ENCODE measurements at regions not wholly inside any gene's neighbourhood (a gene's known extent, or its start where the extent isn't known, plus 50 kb on each side); places are given as distances from the start of the nearest gene placed in this dataset.

DNA sequence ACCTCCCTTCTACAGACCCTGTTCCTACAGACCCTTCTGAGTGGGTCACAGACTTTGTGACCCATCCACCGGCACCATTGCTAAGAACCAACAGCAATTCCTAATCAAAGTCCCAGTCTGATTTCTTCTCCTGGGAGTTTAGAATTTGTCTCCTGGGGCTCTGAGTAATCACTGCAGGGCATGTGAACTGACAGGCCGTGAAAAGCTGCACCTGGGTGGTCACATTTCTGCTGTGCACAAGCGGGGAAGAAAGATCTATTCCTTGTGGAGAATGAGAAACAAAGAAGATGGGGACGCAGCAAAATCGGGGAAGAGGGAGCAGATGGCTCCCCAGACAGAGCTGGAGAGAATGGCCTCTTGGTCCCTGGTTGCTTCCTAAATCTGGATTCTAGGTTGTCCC is 151.0 kb downstream of the ARL4C start:
- no peak overlapping the region for H3K4me3 Mint-ChIP-seq
- H3K9me3 Mint-ChIP-seq, result peaks cover 5% of the 10 kb centered on the region
- H3K27ac Mint-ChIP-seq, result peak overlapping the region; percentile 34

DNA sequence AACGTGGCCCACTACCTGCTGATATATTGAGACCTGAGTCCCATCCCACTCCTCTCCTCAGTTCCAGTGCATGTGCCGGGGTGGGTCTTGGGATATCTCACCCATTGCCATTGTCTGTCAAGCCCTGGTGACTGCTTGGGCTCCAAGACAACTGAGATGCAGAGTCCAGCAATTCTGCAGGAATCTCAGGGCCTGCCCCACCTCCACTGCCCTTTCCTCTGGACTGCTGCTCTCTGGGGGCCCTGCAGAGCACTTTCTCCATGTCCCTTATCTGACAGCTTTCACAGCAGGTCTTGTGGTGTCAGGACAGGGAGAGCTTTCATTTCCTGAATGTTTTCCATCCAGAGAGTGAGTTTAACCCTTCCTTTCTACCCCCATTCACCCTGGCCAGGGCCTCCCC is 152.9 kb downstream of the ARL4C start:
- TF ChIP-seq, protein P1, sequence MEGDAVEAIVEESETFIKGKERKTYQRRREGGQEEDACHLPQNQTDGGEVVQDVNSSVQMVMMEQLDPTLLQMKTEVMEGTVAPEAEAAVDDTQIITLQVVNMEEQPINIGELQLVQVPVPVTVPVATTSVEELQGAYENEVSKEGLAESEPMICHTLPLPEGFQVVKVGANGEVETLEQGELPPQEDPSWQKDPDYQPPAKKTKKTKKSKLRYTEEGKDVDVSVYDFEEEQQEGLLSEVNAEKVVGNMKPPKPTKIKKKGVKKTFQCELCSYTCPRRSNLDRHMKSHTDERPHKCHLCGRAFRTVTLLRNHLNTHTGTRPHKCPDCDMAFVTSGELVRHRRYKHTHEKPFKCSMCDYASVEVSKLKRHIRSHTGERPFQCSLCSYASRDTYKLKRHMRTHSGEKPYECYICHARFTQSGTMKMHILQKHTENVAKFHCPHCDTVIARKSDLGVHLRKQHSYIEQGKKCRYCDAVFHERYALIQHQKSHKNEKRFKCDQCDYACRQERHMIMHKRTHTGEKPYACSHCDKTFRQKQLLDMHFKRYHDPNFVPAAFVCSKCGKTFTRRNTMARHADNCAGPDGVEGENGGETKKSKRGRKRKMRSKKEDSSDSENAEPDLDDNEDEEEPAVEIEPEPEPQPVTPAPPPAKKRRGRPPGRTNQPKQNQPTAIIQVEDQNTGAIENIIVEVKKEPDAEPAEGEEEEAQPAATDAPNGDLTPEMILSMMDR (IDR thresholded peaks at IDR 0.05), result no peak
- H3K9me3 Mint-ChIP-seq, result peaks cover 21% of the 10 kb centered on the region

More for the DNA sequence above, 151.0 kb downstream of the ARL4C start:
- Mint-ChIP-seq H3K4me1 (peaks cover 34% of the 10 kb centered on the region), H3K27me3 (ENCODE audit: low read depth, poor library complexity) (peaks cover 8% of the 10 kb centered on the region), H3K36me3 (ENCODE audit: low read depth) (no peaks in the 10 kb centered on the region)
- DNase-seq, result peak; percentile 24
- TF ChIP-seq, protein P1 (IDR thresholded peaks at IDR 0.05), result no peak

DNA sequence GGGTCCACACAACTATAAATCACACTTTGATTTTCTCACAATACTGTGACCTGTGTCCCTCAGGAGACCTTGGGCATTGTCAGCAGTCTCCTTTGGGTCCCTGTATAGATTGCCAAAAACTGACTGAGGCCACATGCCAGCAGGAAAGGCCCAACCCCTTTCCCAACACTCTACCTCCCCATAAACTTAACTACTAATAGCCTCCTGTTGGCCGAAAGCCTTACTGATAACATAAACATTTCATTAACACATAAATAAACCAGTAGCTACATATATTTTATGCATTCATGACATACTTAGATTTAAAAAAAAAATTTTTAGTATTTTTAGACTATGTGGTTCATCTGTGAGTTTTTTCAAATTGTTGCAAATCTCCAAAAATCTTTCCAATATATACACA is 153.5 kb downstream of the ARL4C start:
- DNase-seq, result no peak
- Mint-ChIP-seq H3K4me1 (peaks cover 34% of the 10 kb centered on the region), H3K4me3 (no peak overlapping the region), H3K27ac (no peak overlapping the region), H3K27me3 (ENCODE audit: low read depth, poor library complexity) (peaks cover 8% of the 10 kb centered on the region), H3K36me3 (ENCODE audit: low read depth) (peaks cover 5% of the 10 kb centered on the region), H3K9me3 (peaks cover 26% of the 10 kb centered on the region)
- TF ChIP-seq, protein P1 (IDR thresholded peaks at IDR 0.05), result no peak

More for the DNA sequence above, 152.9 kb downstream of the ARL4C start:
- H3K4me3 Mint-ChIP-seq, result no peak overlapping the region
- no peak for DNase-seq
- peaks cover 2% of the 10 kb centered on the region for H3K36me3 Mint-ChIP-seq (ENCODE audit: low read depth)
- peaks cover 8% of the 10 kb centered on the region for H3K27me3 Mint-ChIP-seq (ENCODE audit: low read depth, poor library complexity)
- peaks cover 34% of the 10 kb centered on the region for H3K4me1 Mint-ChIP-seq
- H3K27ac Mint-ChIP-seq, result no peak overlapping the region

DNA sequence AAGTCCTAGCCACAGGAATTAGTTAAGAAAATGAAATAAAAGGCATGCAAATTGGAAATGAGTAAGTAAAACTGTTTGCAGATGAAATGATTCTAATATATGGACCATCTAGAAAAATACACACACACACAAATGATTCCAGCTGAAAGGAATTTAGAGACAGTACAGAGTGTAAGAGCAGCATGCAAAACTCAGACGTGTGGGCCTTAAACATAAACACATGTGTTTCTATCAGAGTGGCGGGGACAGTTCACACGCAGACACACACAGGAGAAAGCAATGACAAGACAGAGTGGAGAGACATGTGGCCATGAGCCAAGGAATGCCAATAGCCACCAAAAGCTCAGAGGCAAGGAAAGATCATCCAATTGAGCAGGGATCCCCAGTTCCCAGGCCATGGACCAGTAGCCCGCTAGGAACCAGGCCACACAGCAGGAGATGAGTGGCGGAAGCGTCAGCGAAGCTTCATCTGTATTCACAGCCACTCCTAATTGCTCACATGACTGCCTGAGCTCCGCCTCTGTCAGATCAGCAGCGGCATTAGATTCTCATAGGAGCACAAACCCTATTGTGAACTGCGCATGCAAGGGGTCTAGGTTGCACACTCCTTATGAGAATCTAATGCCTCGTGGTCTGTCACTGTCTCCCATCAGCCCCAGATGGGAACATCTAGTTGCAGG is 155.4 kb downstream of the ARL4C start:
- Mint-ChIP-seq H3K4me1 (peaks cover 34% of the 10 kb centered on the region), H3K36me3 (ENCODE audit: low read depth) (peaks cover 5% of the 10 kb centered on the region), H3K27ac (no peak overlapping the region), H3K27me3 (ENCODE audit: low read depth, poor library complexity) (peaks cover 5% of the 10 kb centered on the region), H3K4me3 (no peak overlapping the region), H3K9me3 (peaks cover 31% of the 10 kb centered on the region)
- no peak for DNase-seq
- TF ChIP-seq, protein P1 (IDR thresholded peaks at IDR 0.05), result no peak

DNA sequence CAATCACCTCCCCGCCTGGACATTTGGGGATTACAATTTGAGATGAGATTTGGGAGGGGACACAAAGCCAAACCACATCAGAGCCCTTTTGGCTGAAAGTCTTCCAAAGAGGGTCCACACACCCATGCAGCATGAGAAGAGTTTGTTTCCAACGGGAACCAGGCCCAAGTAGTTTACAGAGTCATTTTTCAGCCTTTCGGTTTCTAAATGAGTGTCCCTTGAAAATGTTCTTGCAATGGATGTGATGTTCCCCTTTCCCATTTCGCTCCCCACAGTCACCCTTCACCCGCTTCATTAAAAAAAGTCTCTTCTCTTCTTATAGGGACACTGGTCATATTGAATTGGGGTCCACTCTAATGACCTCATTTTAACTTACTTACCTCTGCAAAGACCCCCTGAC is 157.4 kb downstream of the ARL4C start:
- Mint-ChIP-seq H3K27me3 (ENCODE audit: low read depth, poor library complexity) (peaks cover 8% of the 10 kb centered on the region), H3K4me1 (peaks cover 33% of the 10 kb centered on the region), H3K36me3 (ENCODE audit: low read depth) (peaks cover 5% of the 10 kb centered on the region), H3K4me3 (no peak overlapping the region), H3K9me3 (peaks cover 31% of the 10 kb centered on the region), H3K27ac (no peak overlapping the region)
- TF ChIP-seq, protein P1 (IDR thresholded peaks at IDR 0.05), result no peak
- no peak for DNase-seq

DNA sequence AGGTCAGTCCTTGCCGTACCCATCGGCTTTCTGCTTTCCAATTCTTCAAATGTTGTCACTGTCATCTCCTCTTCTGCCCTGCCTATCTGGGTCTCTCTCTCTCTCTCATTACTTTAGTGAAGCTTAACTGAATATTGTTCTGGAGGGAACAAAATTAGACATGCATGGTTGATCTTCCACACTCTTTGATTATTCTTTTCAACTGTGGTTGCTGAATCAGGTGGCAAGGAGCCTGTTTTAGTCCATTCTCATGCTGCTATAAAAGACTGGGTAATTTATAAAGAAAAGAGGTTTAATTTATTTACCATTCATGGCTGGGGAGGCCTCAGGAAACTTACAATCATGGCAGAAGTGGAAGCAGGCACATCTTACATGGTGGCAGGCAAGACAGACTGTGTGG is 157.9 kb downstream of the ARL4C start:
- DNase-seq, result no peak
- Mint-ChIP-seq H3K9me3 (peaks cover 31% of the 10 kb centered on the region), H3K27ac (no peak overlapping the region)

More for the DNA sequence above, 157.9 kb downstream of the ARL4C start:
- Mint-ChIP-seq H3K36me3 (ENCODE audit: low read depth) (peaks cover 5% of the 10 kb centered on the region), H3K4me1 (peaks cover 33% of the 10 kb centered on the region), H3K4me3 (no peak overlapping the region), H3K27me3 (ENCODE audit: low read depth, poor library complexity) (peaks cover 8% of the 10 kb centered on the region)
- TF ChIP-seq, protein P1 (IDR thresholded peaks at IDR 0.05), result no peak

Measured in nephron progenitor cell (in vitro differentiated cells).